HG02623 (cell line): ENCODE measurements at regions not wholly inside any gene's neighbourhood (a gene's known extent, or its start where the extent isn't known, plus 50 kb on each side); places are given as distances from the start of the nearest gene placed in this dataset.
A peak's percentile ranks its signal among the peaks of the same experiment; 100 is the strongest.

Experiments
- ATAC-seq: cut with Tn5 transposase; IDR thresholded peaks from one replicate; pipeline ENCODE4 v1.9.1; 2021; ENCODE audit warnings: moderate library complexity; ENCODE audit not compliant: unreplicated experiment

DNA sequence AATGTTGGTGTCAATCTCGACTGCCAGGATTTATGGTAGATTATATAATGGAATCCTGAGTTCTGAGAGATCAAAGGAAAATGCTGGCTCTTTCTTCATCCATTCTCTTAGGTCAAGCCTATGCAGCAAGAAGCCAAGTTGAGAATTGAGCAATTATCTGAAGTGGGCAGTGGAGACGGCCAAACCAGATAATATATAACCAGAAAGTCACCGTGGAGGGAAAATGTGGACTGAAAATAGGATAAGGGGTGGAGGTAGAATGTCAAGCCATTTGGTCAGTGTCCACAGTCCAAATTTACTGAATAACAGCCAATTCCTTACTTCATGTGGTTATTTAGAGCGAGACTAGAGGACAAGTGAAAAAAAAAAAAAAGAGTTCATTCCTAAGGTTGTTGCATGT, 107.8 kb upstream of the ESR1 start:
- ATAC-seq: no peak

DNA sequence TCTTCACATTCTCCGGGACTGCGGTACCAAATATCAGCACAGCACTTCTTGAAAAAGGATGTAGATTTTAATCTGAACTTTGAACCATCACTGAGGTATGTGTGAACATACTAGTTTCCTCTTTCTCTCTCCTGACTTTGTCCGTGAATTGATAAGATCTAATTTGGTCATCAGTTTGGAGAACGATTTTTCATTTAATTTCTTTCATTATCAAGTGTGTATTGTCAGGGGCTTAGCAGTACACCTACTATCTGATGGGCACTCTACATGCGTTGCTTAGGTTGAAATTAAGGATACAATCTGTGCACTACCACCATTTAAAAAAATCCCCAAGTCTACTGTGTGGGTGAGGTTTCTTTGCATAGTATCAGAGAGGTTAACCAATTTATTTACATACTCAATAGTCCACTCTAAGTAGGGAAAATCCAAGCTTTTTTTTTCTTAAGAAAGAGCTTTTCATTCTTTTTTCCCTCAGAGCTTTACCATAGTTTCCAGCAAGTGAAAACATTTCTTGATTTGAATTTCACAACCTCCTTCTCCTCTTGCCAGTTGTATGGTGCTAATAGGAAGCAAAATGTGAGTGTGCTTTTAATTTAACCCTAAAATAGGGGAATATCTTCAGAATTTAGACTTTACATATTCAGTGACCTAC, 105.4 kb upstream of the ESR1 start:
- peak; percentile 86 for ATAC-seq

DNA sequence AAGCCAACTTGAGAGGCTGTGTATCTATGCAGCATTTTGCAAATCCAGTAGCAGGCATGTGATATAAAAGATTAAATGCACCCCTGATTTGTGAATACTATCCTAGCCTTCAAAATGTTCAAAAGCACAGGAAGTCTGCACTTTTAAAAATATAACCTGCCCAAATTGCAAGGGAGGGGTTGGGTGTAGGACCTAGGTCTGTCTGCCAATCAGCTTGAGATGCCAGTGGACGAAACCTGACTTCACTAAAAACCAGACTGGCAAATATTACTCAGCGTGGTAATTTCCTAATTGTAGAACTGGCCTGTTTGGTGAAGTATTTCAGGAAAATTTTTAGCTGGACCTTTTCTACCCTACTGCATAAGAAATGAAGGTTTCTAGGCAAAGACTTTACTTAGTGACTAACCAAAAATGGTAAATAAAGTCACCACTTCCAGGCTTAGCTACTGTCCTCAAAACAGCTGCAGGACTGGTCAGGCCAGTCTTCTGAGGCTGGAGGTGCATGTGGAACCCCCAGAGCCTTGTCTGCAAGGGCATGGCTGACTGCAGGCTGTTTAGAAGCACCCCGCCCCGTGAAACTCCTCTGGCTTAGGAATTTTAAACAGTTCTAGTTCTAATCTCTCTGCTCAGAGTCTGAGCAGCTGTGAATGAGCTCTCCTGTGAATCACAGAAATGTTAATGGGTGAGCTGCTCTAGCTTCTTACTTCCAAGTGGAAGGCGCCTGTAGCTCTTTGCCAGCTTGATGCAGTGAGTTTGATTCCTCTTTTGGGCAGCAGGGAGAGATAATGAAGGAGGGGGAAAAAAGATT, 104.4 kb upstream of the ESR1 start:
- peak; percentile 45 for ATAC-seq

DNA sequence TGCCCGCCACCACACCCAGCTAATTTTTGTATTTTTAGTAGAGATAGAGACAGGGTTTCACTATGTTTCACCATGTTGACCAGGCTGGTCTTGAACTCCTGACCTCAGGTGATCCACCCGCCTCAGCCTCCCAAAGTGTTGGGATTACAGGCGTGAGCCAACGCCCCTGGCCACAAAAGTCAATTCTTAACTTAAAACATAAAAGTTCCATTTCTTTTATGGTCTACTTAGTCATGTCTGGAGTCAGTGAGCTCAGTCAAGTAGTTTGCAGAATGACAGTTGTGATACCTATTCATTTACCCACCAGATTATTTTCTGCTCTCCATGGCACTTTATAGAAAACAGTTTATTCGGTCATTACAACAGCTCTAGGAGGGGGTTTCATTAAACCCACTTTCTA, 103.1 kb upstream of the ESR1 start:
- no peak for ATAC-seq

DNA sequence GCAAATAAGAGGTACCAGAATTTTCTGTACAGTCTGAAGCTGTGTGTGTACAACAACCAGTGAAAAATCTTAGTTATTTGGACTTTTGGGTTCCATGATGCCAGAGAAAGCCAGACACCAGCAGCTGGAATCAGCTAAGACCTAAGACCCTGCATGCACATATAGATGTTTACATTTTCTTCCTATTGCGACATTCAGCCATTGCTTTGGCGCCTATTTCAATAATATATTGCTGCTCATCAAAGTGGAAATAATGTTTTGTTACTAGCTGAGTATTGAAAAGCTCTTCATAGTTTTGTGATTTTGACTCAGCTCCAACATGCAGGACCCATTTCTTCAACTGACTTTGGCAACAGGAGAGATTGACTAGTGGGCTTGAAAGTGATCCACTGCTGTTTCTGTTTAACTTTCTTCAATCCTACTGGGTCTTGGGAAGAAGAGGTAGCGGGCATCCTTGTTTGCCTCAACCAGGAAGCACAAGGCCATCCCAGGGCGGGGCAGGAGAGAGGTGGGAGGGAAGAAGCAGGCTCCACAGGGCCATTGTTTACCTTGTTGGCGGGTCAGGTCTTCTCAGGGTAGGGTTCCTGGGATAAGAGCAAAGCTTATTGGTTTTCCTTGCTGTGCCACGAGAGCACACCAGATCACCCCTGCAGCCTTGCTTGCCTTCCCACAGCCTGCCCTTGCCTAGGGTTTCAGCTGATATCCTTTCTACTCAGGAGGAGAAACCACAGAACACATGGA, 101.3 kb upstream of the ESR1 start:
- ATAC-seq: no peak

DNA sequence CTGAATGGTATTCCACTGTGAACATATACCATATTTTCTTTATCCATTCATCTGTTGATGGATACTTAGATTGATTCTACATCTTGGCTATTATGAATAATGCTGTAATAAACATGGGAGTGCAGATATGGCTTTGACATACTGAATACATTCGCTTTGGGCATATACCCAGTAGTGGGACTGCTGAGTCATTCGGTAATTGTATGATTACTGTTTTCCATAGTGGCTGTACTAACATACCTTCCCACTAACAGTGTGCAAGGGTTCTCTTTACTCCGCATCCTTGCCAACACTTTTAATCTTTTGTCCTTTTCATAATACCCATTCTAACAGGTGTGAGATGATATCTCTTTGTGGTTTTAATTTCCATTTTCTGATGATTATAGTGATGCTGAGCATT, 98.2 kb upstream of the ESR1 start:
- ATAC-seq: no peak

DNA sequence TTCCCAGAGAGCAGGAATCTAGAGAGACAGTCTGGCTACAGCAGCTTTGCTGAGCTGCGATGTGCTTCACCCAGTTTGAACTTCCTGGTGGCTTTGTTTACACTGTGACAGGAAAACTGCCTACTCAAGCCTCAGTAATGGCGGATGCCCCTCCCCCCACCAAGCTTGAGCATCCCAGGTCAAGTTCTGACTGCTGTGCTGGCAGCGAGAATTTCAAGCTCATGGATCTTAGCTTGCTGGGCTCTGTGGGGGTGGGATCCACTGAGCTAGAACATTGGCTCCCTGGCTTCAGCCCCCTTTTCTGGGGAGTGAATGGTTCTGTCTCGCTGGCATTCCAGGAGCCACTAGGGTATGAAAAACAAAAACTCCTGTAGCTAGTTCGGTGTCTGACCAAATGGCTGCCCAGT, 91.0 kb upstream of the ESR1 start:
- no peak for ATAC-seq

DNA sequence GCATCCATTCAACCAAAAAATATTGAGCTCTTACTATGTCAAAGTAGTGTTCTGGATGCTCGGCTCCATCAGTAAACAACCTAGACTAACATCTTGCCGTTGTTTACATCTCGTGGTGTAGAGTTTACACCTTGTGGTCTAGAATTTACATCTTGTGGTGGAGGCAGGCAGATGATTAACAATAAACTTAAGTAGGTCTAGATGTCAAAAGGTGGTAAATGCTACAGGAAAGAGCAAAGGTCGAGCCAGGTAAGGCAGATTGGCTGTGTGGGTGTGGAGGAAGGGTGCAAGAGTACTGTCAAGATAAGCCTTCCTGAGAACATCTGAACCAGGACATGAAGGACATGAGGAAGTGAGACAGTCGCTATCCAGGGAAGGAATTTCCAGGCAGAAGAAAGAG, 88.4 kb upstream of the ESR1 start:
- ATAC-seq: no peak

DNA sequence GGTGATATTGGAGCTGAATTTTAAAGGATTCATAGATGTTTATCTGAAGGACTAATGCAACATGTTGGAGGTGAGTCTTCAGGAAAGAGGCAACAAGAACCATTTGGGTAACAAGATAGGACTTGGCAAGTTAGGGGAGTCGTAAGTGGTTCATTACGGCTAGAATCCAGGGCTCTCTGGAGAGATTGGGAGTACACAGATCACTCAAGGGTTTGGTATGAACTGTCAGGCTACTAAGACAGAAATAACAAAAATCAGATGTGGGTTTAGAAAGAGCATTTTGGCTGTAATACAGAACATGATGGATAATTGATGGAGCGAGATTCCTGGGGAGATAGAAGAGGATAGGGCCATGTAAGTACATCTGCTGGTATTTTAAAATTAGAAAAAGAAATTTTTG, 86.3 kb upstream of the ESR1 start:
- ATAC-seq: no peak

DNA sequence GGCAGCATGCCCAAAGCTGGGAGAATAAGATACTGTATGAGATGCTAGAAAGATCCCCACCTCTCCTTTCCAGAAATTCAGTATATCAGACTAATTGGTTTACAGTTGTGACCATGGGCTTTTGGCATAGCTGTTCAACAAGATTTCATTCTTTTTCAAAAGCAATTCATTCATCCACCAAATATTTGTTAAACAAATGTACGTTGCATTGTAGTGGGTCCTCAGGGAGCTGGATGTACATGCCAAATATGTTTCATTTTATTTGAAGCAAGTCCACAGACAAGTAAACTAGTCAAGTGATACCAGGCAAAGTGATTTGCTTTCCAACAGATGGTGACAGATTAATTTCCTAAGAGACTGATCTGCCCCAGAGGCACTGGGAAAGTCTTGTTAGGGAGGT, 85.8 kb upstream of the ESR1 start:
- no peak for ATAC-seq

DNA sequence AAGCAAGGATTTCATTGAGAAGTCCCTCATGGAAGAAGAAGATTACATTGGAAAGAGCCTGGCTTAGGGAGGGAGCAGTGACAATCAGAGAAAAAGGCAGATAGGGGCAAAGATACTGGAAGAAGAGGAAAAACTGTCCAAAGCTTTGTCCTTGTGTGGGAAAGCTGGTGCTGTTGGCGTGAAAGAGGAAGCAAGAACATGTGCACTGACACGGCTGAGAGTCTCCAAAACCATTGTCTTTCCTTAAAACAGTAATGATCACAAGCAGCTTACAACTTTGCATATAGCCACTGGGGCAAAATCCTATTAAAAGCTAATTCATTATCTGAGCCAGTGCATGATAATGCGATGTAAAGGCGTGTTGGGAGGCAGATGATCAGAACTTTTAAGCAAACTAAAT, 85.1 kb upstream of the ESR1 start:
- ATAC-seq: no peak

DNA sequence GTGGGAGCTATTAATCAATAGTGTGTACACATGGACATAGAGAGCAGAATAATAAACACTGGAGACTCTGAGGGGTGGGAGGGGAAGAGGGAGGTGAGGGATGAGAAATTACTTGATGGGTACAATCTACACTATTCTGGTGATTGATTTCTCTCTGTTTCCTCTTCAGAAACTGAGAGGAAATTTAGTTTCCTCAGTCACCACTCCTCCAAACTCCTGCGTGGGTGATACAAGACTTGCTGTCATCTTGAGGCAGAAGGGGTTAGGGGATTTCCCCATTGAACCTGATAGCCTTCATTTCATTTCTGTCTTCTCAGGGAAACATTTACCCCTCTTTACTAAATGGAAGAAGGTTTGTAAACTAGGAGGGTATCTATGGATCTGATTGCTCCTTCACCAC, 84.3 kb upstream of the ESR1 start:
- ATAC-seq: peak; percentile 78

DNA sequence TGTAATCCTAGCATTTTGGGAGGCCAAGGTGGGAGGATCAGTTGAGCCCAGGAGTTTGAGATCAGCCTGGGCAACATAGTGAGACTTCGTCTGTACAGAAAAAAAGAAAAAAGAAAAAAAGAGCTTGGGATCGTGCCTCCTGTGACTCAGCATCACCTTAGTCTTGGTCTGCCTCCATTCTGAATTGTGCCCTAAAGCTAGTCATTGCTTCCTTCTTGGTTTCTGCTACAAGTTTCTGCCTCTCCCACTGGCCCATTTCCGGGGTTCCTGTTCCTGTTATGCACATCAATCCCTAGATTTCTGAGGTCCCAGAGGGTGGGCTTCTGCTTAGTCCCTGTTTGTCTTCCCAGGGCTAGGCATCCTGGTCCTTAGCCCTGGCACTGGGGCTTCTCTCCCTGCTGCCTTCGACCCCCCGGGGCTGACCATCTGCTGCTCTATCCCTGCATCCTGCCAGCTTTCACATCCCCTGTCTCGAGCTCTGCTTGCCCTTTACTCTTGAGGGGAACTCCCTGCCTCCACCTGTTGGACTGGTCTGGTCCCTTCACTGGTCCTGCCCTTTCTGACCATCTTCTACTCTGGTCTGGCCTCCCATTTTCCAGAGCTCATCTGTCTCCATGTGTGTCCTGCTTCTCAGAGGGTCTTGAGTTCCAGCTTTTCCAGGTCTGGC, 77.5 kb upstream of the ESR1 start:
- no peak for ATAC-seq

DNA sequence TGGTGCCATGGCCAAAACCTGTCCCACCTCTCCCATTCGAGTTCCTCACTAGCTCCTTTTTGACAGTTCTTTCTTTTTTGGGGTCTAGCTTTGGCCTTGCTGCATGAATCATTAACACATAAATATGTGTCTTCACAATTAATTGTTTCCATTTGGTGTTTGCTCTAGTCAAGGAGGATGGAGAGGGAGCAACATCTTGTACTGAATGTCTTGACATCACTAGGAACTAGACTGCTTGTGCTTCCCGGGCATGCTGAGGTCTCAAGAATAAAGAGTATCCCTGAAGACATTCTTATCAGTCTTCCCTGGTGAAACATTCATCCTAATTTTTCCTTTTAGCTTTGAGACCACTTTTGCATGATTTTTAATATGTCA, 77.0 kb upstream of the ESR1 start:
- no peak for ATAC-seq

DNA sequence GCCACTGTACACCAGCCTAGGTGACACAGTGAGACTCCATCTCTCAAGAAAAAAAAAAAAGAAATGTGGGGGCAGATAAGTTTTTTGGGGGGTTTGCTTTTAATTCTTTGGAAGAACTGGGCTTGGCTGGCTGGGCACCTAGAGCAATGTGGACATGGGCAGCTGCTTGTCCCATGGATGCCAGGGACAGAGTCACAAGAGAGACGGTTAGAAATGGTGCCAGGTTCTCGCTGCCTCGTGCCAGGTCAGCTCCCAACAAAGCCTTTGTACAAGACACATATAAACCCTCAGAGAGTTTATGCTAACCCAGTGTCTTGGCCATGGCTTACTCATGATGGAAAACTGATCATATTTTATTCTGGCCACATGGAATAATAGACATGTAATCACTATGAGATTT, 76.2 kb upstream of the ESR1 start:
- ATAC-seq: no peak

DNA sequence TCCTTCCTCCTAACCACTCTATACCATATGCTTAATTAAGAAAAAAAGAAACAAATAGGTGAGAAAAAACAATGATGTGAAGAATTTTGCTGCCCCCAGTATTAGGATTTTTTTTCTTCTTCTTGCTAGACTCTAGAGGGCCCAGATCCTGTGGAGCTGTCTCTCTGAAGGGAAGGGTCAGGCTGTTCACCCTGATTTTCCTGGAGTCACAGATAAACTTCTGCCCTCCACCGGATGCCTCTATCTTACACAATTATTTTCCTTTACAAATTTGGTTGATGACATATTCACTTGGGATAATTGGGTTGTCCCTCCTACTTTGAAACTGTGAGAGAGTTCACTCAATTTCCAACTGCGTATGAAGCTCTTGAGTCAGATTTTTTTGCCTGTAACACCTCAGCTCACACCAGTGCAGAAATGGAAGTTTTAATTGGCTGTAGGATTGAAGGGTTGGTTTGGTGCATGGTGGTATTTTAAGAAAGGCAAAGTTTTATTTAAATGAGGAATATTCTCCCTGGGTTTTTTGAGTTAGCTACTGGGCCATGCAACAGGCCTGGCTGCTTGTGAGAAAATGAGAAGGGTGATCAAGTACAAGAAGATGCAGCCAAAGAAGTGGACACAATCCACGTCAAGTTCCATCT, 73.7 kb upstream of the ESR1 start:
- ATAC-seq: no peak

DNA sequence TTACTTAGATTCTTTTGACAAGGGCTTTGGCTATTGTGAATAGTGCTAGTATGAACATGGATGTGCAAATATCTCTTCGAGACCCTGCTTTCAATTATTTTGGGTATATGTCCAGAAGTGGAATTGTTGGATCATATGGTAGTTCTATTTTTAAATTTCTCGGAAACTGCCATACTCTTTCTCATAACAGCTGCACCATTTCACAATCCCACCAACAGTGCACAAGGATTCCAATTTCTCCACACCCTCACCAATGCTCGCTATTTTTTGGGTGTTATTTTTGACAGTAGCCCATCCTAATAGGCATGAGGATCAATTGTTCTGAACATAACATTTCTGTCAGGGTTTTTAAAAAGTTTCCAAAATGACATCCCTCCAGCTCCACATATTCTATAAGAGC, 69.2 kb upstream of the ESR1 start:
- ATAC-seq: no peak

DNA sequence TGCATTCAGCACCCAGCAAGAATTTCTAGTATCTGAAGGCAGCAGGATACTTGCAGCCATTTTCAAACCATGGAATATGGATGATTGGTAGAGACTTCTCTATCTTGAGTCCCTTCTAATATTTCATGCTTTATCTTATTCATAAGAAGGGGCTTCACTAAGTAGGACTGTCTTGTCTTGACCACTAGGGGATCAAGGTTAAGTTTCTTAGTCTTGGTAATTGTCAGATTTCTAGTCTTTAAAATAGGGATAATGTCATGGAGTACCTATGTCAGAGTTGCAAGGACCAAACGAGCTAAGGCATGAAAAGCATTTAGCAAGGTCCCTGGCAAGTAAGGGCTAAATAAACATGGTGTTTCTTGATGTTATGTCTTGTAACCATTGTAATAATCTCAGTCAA, 68.5 kb upstream of the ESR1 start:
- no peak for ATAC-seq

DNA sequence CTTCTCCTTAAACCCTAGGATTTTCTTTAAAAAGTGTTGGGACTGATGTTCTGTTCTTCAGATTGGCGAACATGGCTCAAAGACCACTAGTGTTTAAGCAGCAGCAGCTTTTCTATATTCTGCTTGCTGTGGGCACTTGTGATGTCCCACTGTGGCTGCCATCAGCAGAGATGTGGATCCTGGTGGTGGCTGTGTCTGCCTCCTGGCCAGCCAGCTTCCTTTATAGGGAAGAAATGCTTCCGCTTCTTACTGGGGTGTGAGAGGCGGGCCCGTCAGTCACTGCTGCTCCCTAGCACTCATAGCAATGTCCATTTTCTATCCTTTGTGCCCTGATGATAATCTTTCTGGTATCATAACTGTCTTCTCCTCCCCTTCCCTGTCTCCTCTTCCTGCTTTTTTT, 66.7 kb upstream of the ESR1 start:
- no peak for ATAC-seq

DNA sequence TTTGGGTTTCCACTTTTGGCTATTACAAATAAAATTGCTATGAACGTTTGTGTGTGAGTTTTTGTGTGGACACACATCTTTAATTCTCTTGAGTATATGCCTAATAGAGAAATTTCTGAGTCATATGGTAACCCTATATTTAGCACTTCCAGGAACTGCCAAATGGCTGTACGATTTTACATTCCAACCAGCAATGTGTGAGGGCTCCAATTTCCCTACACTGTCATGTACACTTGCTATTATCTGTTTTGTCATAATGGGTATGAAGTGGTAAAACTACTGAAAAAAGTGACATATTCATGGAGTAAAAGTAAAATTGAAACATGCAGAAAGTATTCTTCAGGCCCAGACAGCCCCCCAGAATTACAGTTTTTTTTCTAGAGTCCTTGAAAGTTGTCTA, 59.6 kb upstream of the ESR1 start:
- ATAC-seq: no peak

DNA sequence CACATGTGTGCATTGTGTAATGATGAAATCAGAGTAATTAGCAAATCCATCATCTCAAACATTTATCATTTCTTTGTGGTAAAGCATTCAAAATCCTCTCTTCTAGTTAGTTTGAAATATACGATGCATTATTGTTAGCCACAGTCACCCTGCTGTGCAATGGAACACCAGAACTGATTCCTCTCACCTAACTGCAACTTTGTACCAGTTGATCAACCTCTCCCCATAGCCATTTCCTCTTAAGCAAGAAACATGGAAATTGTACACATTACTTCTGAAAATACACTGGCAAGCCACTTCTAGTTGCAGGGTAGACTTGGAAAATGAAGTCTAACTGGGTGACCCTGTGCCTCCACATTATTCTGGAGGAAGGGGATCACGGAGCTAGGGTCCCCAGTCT, 58.1 kb upstream of the ESR1 start:
- ATAC-seq: no peak
